ENCODE measurements at regions not wholly inside any gene's neighbourhood (a gene's known extent, or its start where the extent isn't known, plus 50 kb on each side); places are given as distances from the start of the nearest gene placed in this dataset.

DNA sequence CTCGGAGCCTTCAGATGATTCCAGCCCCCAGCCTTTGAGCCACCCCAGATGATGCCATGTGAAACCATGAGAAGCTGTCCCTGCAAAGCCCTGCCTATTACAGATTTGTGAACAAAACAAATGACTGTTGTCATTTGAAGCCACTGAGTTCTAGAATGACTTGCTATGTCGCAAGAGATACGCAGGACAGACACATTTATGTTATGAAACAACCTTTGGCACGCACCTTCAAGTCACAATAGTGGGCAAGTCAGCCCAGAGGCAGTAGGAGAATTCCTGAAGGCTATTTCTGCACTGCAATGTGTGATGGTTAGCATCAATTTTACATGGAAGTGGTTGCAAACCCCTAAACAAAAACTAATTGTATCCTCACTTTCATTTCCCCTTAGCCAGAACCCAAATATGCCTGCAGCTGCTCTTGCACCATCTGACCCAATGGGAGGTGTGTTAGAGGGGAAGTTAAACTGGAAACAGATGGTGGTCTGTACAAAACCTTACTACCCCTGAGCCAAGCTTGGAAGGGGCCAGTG is 174.4 kb upstream of the ATP6AP2 start:
- RAD21 ChIA-PET (ENCODE audit: unreplicated experiment) = no interaction called here
- intact Hi-C loops (cut with micrococcal nuclease; ENCODE audit: unreplicated experiment) = loop anchor here (10.0 kb wide), 1 partner anchor 92 kb away; no protein-coding TSS in a partner anchor

More for the DNA sequence above, 174.4 kb upstream of the ATP6AP2 start:
- Histone ChIP-seq H3K27me3 (replicated peaks in 1 of 2; ENCODE audit: control insufficient read depth in 2 of 2, insufficient read depth in 2 of 2, low read length in 1 of 2) (no peaks in the 10 kb centered on the region), H3K4me1 (ENCODE audit: control insufficient read depth, insufficient read depth, low read length) (peaks cover 3% of the 10 kb centered on the region; the same call in 1 of the 2 replicates), H3K79me2 (ENCODE audit: control insufficient read depth, insufficient read depth, low read length) (no peaks in the 10 kb centered on the region), H2AFZ (ENCODE audit: control insufficient read depth, low read depth, low read length) (no peak overlapping the region), H3K9me3 (replicated peaks; ENCODE audit: control insufficient read depth, insufficient read depth, low read length) (peaks cover 1% of the 10 kb centered on the region; the same call in 1 of the 3 replicates), H3K9ac (ENCODE audit: control insufficient read depth, insufficient read depth, low read length) (no peak overlapping the region), H3K27ac (ENCODE audit: control insufficient read depth, insufficient read depth) (peak overlapping the region; percentile 17; the same call in 1 of the 2 replicates), H3K36me3 (ENCODE audit: control insufficient read depth in 2 of 2, insufficient read depth in 2 of 2, low read length in 1 of 2) (no peaks in the 10 kb centered on the region), H3K4me3 (no peak overlapping the region), H3K4me2 (ENCODE audit: control insufficient read depth, insufficient read depth) (no peak overlapping the region), H4K20me1 (ENCODE audit: control insufficient read depth, insufficient read depth) (no peaks in the 10 kb centered on the region)
- in situ Hi-C loops (cut with MboI) = no loop called here
- ATAC-seq (peak; percentile 83), FAIRE-seq (no peak), DNase-seq (ENCODE audit: low read depth, low spot score) (no peak)
- no TSS peak for BruUV-seq (replicated peaks)
- WGBS (ENCODE audit: insufficient coverage, insufficient replicate concordance, low lambda C conversion rate, missing lambda C conversion rate) = 5% methylated on average over 4 of the region's 4 CpGs
- ChIA-PET SMC1A (ENCODE audit: uncharacterized antibody, unreplicated experiment) (interaction anchor here (1.6 to 1.8 kb wide), 2 partner anchors 13 to 15 kb away, joined by 4 to 9 read pairs; no protein-coding TSS in a partner anchor), CTCF (interaction anchor here (1.0 kb wide), 1 partner anchor 62 kb away, joined by 3 read pairs; no protein-coding TSS in a partner anchor), POLR2A (no interaction called here)
- peak; percentile 53; the same call in 1 of the 2 replicates for TF ChIP-seq IKZF1 (conservative IDR thresholded peaks at IDR 0.05)
- TF ChIP-seq TCF12 (IDR thresholded peaks at IDR 0.05; ENCODE audit: low read depth, low read length) = peak; percentile 70; the same call in 1 of the 2 replicates
- peak in 1 of 2 experiments; percentile 41; a peak in 2 of 4 replicates for TF ChIP-seq ETV6 (conservative IDR thresholded peaks at IDR 0.05 in 1 of 2, IDR thresholded peaks at IDR 0.05 in 1 of 2; ENCODE audit: borderline replicate concordance in 1 of 2, low read depth in 1 of 2)
- peak in 1 of 2 experiments; percentile 36; a peak in 3 of 4 replicates for TF ChIP-seq IKZF2 (IDR thresholded peaks at IDR 0.05)
- peak; percentile 75 for TF ChIP-seq PAX5 (IDR thresholded peaks at IDR 0.05; ENCODE audit: borderline replicate concordance, low read depth, low read length)
- TF ChIP-seq JUNB (IDR thresholded peaks at IDR 0.05) = peak; percentile 50
- TF ChIP-seq SP1 (IDR thresholded peaks at IDR 0.05; ENCODE audit: low read depth, low read length) = no peak
- TF ChIP-seq TCF7 (IDR thresholded peaks at IDR 0.05; ENCODE audit: borderline replicate concordance) = no peak
- peak; percentile 45; the same call in 1 of the 2 replicates for TF ChIP-seq FOXM1 (IDR thresholded peaks at IDR 0.05; ENCODE audit: low read depth, low read length)
- TF ChIP-seq BCL11A (IDR thresholded peaks at IDR 0.05; ENCODE audit: low read depth, low read length) = peak; percentile 77; the same call in 1 of the 2 replicates
- 0 out of 2 replicates have a peak, but pooled peaks have one; percentile 8 for TF ChIP-seq RUNX3 (IDR thresholded peaks at IDR 0.05; ENCODE audit: low read length)
- TF ChIP-seq, protein P1, sequence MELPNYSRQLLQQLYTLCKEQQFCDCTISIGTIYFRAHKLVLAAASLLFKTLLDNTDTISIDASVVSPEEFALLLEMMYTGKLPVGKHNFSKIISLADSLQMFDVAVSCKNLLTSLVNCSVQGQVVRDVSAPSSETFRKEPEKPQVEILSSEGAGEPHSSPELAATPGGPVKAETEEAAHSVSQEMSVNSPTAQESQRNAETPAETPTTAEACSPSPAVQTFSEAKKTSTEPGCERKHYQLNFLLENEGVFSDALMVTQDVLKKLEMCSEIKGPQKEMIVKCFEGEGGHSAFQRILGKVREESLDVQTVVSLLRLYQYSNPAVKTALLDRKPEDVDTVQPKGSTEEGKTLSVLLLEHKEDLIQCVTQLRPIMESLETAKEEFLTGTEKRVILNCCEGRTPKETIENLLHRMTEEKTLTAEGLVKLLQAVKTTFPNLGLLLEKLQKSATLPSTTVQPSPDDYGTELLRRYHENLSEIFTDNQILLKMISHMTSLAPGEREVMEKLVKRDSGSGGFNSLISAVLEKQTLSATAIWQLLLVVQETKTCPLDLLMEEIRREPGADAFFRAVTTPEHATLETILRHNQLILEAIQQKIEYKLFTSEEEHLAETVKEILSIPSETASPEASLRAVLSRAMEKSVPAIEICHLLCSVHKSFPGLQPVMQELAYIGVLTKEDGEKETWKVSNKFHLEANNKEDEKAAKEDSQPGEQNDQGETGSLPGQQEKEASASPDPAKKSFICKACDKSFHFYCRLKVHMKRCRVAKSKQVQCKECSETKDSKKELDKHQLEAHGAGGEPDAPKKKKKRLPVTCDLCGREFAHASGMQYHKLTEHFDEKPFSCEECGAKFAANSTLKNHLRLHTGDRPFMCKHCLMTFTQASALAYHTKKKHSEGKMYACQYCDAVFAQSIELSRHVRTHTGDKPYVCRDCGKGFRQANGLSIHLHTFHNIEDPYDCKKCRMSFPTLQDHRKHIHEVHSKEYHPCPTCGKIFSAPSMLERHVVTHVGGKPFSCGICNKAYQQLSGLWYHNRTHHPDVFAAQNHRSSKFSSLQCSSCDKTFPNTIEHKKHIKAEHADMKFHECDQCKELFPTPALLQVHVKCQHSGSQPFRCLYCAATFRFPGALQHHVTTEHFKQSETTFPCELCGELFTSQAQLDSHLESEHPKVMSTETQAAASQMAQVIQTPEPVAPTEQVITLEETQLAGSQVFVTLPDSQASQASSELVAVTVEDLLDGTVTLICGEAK (IDR thresholded peaks at IDR 0.05; ENCODE audit: borderline replicate concordance) = no peak
- TF ChIP-seq POLR2A (IDR thresholded peaks at IDR 0.05; ENCODE audit: low read depth, low read length) = no peak
- TF ChIP-seq IRF4 (IDR thresholded peaks at IDR 0.05; ENCODE audit: low read depth, low read length) = peak; percentile 65
- 0 out of 2 replicates have a peak, but pooled peaks have one; percentile 42 for TF ChIP-seq DPF2 (IDR thresholded peaks at IDR 0.05)
- 0 out of 2 replicates have a peak, but pooled peaks have one; percentile 51 for TF ChIP-seq TCF3 (IDR thresholded peaks at IDR 0.05; ENCODE audit: borderline replicate concordance, insufficient read depth, low read depth, low read length)
- peak; percentile 52 for TF ChIP-seq MTA2 (IDR thresholded peaks at IDR 0.05; ENCODE audit: low read depth)
- peak; percentile 75 for TF ChIP-seq SPI1 (IDR thresholded peaks at IDR 0.05; ENCODE audit: borderline replicate concordance, insufficient read depth, low read depth, low read length)
- TF ChIP-seq, protein P2, sequence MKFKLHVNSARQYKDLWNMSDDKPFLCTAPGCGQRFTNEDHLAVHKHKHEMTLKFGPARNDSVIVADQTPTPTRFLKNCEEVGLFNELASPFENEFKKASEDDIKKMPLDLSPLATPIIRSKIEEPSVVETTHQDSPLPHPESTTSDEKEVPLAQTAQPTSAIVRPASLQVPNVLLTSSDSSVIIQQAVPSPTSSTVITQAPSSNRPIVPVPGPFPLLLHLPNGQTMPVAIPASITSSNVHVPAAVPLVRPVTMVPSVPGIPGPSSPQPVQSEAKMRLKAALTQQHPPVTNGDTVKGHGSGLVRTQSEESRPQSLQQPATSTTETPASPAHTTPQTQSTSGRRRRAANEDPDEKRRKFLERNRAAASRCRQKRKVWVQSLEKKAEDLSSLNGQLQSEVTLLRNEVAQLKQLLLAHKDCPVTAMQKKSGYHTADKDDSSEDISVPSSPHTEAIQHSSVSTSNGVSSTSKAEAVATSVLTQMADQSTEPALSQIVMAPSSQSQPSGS (IDR thresholded peaks at IDR 0.05; ENCODE audit: low read length) = peak; percentile 57; the same call in 1 of the 2 replicates
